Mesendoderm (in vitro differentiated cells): ENCODE measurements at regions not wholly inside any gene's neighbourhood (a gene's known extent, or its start where the extent isn't known, plus 50 kb on each side); places are given as distances from the start of the nearest gene placed in this dataset.
A peak's percentile ranks its signal among the peaks of the same experiment; 100 is the strongest.
"Not testable (repeated sequence)": the region's sequence is repeated elsewhere in the genome, so short reads cannot be mapped to it uniquely, and the experiment has no call there.

Experiments used
- DNase-seq: peaks from one replicate; pipeline ENCODE4 v3.0.0; 2013
- H2AK5ac ChIP-seq: 2 replicates; pipeline ENCODE4 v1.6.1; 2013; ENCODE audit warnings: low read length, inconsistent platforms
- H2BK120ac ChIP-seq: 2 replicates; pipeline ENCODE4 v1.6.1; 2013; ENCODE audit warnings: low read depth, mild to moderate bottlenecking, low read length, moderate library complexity, mixed read lengths
- H2BK15ac ChIP-seq: replicated peaks from 2 replicates; pipeline ENCODE4 v1.6.1; 2013; ENCODE audit warnings: low read depth, mild to moderate bottlenecking, moderate library complexity
- H2BK5ac ChIP-seq: 2 replicates; pipeline ENCODE4 v1.6.1; 2013; ENCODE audit warnings: low read length, inconsistent platforms
- H3K18ac ChIP-seq: 2 replicates; pipeline ENCODE4 v1.6.1; 2013; ENCODE audit warnings: mild to moderate bottlenecking, low read length, mixed read lengths
- H3K23ac ChIP-seq: one replicate; pipeline ENCODE4 v1.6.1; 2013; ENCODE audit warnings: low read length
- H3K27ac ChIP-seq: 2 replicates; pipeline ENCODE4 v1.5.1; 2013; ENCODE audit warnings: low read depth, mild to moderate bottlenecking, inconsistent platforms, low read length, moderate library complexity
- H3K27me3 ChIP-seq: 2 replicates; pipeline ENCODE4 v1.6.1; 2013; ENCODE audit warnings: low read length, control low read depth, mild to moderate bottlenecking, inconsistent platforms; ENCODE audit not compliant: insufficient read depth, poor library complexity
- H3K36me3 ChIP-seq: 2 replicates; pipeline ENCODE4 v1.6.1; 2013; ENCODE audit warnings: low read length, inconsistent platforms; ENCODE audit not compliant: control insufficient read depth, insufficient read depth
- H3K4ac ChIP-seq: one replicate; pipeline ENCODE4 v1.6.1; 2013; ENCODE audit warnings: low read depth, mild to moderate bottlenecking, low read length, moderate library complexity
- H3K4me1 ChIP-seq: 2 replicates; pipeline ENCODE4 v1.6.1; 2013; ENCODE audit warnings: low read depth, low read length, inconsistent platforms; ENCODE audit not compliant: control insufficient read depth
- H3K4me2 ChIP-seq: 2 replicates; pipeline ENCODE4 v1.6.1; 2013; ENCODE audit warnings: low read length
- H3K4me3 ChIP-seq: 2 replicates; pipeline ENCODE4 v1.5.1; 2013; ENCODE audit warnings: mild to moderate bottlenecking, low read length
- H3K56ac ChIP-seq: one replicate; pipeline ENCODE4 v1.6.1; 2013; ENCODE audit warnings: low read length
- H3K79me1 ChIP-seq: 2 replicates; pipeline ENCODE4 v1.6.1; 2013; ENCODE audit warnings: low read length, inconsistent platforms
- H3K79me2 ChIP-seq: 2 replicates; pipeline ENCODE4 v1.6.1; 2013; ENCODE audit warnings: mild to moderate bottlenecking, low read length; ENCODE audit not compliant: control insufficient read depth, insufficient read depth
- H3K9ac ChIP-seq: 2 replicates; pipeline ENCODE4 v1.6.1; 2013; ENCODE audit warnings: low read length, inconsistent platforms
- H4K5ac ChIP-seq: one replicate; pipeline ENCODE4 v1.6.1; 2013; ENCODE audit warnings: low read length
- H4K8ac ChIP-seq: one replicate; pipeline ENCODE4 v1.6.1; 2013; ENCODE audit warnings: low read depth, mild to moderate bottlenecking, control low read depth, low read length, moderate library complexity
- WGBS: extraction: QIAGEN DNeasy Blood & Tissue Kit; methylation state at CpG from one replicate; pipeline ENCODE4 v1.1.7; 2013; ENCODE audit warnings: low lambda C conversion rate, missing lambda C conversion rate; ENCODE audit not compliant: insufficient coverage; ENCODE audit errors: extremely low coverage; 5-methylcytosine and 5-hydroxymethylcytosine counted together

DNA sequence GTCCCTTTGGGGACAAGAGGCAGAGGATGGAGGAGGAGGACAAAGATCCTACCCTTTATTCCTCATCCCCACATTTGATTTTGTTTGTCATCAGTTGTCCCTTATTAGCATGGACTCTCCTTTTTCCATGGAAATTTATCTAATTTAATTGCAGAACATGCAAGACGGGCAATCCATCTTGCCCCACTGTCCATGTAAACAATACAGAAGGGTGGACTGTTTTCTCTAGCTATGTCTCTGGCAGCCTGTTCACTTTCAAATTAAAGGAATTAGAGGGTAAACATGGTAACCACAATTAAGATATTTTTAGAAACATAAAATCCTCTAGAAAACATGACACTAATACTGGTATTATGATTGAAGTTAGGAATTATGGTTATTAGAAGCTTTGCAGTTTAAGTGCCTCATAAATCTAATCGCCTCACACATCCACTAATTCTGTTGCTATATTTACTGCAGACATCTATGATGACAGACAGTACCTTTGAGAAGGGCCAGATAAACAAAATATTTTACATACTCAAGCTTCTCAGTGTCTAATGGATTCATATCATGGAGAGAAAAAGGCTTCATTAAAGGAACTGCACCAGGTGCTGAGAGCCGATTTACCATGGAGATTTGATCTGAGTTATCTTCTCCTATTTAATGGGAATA, 215.5 kb downstream of the LNPK start:
- Histone ChIP-seq H2AK5ac (no peak overlapping the region), H2BK120ac (no peak overlapping the region), H3K4me1 (no peaks in the 10 kb centered on the region), H3K23ac (no peak overlapping the region), H3K4me3 (no peak overlapping the region), H3K4me2 (no peak overlapping the region), H4K5ac (no peak overlapping the region), H3K79me2 (no peaks in the 10 kb centered on the region), H3K36me3 (no peaks in the 10 kb centered on the region), H3K9ac (no peak overlapping the region), H3K27me3 (no peaks in the 10 kb centered on the region), H3K4ac (no peak overlapping the region), H3K27ac (no peak overlapping the region), H3K79me1 (no peaks in the 10 kb centered on the region), H3K56ac (no peak overlapping the region), H2BK15ac (no peak overlapping the region), H2BK5ac (no peak overlapping the region), H3K18ac (no peak overlapping the region), H4K8ac (no peak overlapping the region)
- WGBS = no CpG with 5 or more reads among the region's 3 CpGs
- DNase-seq = no peak

DNA sequence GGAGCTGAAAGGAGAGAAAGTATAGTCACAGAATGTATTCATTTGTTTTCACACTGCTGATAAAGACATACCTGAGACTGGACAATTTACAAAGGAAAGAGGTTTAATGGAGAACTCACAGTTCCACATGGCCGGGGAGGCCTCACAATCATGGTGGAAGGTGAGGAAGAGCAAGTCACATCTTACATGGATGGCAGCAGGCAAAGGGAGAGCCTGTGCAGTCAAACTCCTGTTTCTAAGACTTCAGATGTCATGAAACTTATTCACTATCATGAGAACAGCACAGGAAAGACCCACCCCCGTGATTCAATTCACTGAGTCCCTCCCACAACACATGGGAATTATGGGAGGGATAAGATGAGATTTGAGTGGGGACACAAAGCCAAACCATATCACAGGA, 224.7 kb downstream of the LNPK start:
- not testable (repeated sequence) for H3K27me3 ChIP-seq, H3K9ac ChIP-seq, H3K56ac ChIP-seq, H2AK5ac ChIP-seq, H3K4me2 ChIP-seq, H2BK120ac ChIP-seq, H3K79me1 ChIP-seq, H3K79me2 ChIP-seq, H3K36me3 ChIP-seq, H4K8ac ChIP-seq, H3K23ac ChIP-seq, H2BK5ac ChIP-seq, H2BK15ac ChIP-seq, H3K18ac ChIP-seq, H3K4ac ChIP-seq, H4K5ac ChIP-seq, H3K4me1 ChIP-seq, DNase-seq, H3K4me3 ChIP-seq, H3K27ac ChIP-seq
- no CpG with 5 or more reads among the region's 2 CpGs for WGBS

DNA sequence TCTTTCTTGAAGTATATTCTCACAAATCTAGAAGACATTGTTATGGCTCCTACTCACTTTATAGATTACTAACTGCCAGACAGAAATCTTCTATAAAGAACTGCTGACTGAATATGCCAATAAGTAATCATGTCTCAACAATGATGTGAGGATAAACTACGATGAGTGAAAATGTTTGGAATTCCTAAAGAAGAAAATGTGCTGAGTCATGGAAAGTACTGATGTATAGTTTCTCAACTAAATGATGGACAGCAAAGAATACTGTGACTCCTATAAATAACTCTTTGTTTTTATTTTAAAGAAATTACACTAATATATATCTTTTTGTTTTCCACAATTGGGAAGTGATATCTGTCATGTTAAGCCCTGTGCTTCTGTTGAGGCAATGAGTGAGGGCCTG, 232.9 kb downstream of the LNPK start:
- no peak overlapping the region for H2BK120ac ChIP-seq

DNA sequence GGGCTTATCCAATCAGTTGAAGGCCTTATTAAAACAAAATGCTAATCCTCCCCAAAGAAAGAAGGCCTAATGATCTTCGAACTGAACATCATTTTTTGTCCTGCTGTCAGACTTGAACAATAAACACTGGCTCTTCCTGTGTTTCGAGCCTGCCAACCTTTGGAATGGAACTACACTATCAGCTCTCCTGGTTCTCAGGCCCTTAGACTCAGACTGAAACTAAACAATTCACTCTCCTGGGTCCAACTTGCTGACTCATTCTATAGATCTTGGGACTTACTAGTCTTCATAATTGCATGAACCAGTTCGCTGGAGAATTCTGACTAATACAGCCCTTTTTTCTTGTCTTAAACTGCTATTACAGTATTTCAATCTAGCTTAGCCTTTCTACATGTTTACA, 235.2 kb downstream of the LNPK start:
- no peak overlapping the region for H3K4me3 ChIP-seq
- no peaks in the 10 kb centered on the region for H3K4me1 ChIP-seq
- no peak overlapping the region for H3K4ac ChIP-seq
- no peak overlapping the region for H4K8ac ChIP-seq
- H2AK5ac ChIP-seq = no peak overlapping the region
- H3K56ac ChIP-seq = no peak overlapping the region
- no peaks in the 10 kb centered on the region for H3K27me3 ChIP-seq
- no peak overlapping the region for H2BK15ac ChIP-seq
- H3K4me2 ChIP-seq = no peak overlapping the region
- no peak overlapping the region for H4K5ac ChIP-seq
- no peak overlapping the region for H2BK120ac ChIP-seq
- no peak overlapping the region for H3K27ac ChIP-seq
- no peak overlapping the region for H3K18ac ChIP-seq
- H2BK5ac ChIP-seq = no peak overlapping the region
- H3K79me2 ChIP-seq = no peaks in the 10 kb centered on the region
- H3K9ac ChIP-seq = no peak overlapping the region
- DNase-seq = no peak
- H3K79me1 ChIP-seq = no peaks in the 10 kb centered on the region
- no peaks in the 10 kb centered on the region for H3K36me3 ChIP-seq
- H3K23ac ChIP-seq = no peak overlapping the region
- no CpG with 5 or more reads among the region's 3 CpGs for WGBS

More for the DNA sequence above, 232.9 kb downstream of the LNPK start:
- no peak overlapping the region for H2AK5ac ChIP-seq
- no peak overlapping the region for H4K8ac ChIP-seq
- H3K4me1 ChIP-seq = no peaks in the 10 kb centered on the region
- H3K4ac ChIP-seq = no peak overlapping the region
- H3K18ac ChIP-seq = no peak overlapping the region
- no peak overlapping the region for H3K4me3 ChIP-seq
- H3K23ac ChIP-seq = no peak overlapping the region
- no peak overlapping the region for H3K27ac ChIP-seq
- H4K5ac ChIP-seq = no peak overlapping the region
- no peaks in the 10 kb centered on the region for H3K79me2 ChIP-seq
- H2BK15ac ChIP-seq = no peak overlapping the region
- no peak overlapping the region for H3K4me2 ChIP-seq
- H3K9ac ChIP-seq = no peak overlapping the region
- no peaks in the 10 kb centered on the region for H3K79me1 ChIP-seq
- H3K27me3 ChIP-seq = no peaks in the 10 kb centered on the region
- WGBS = no CpG with 5 or more reads among the region's 1 CpG
- no peak overlapping the region for H3K56ac ChIP-seq
- DNase-seq = peak; percentile 29
- no peaks in the 10 kb centered on the region for H3K36me3 ChIP-seq
- no peak overlapping the region for H2BK5ac ChIP-seq

DNA sequence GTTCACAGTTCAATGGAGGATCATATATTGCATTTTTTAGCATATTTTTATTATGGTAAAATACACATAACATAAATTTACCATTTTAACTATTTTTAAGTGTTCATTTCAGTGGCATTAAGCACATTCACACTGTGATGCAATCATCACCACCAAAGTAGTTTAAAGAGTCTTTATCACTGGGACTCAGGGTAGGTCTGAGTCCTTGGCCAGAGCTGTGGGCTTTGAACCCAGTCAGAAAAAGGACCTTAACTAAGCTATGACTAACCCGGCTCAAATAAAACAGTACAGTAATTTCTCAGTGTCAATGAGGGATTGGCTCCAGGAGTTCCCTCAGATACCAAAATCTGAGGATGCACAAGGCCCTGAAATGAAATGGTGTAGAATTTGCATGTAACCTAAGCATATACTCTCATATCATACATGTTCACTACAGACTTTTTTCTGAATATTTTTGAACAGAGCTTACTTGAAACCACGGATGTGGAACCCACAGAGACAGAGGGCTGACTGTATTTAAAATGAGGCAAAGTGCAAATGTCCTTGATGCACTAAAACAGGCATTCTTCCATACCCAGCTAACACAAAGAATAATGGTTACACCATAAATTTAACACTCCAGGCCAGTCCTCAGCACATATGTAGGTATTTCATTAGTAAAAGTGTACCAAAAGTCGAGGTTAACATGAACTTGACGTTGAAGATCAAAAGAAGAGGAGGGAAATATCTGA, 246.2 kb downstream of the LNPK start:
- Histone ChIP-seq H3K56ac (no peak overlapping the region), H3K79me2 (no peaks in the 10 kb centered on the region), H3K4me1 (no peaks in the 10 kb centered on the region), H3K23ac (no peak overlapping the region), H4K5ac (no peak overlapping the region), H3K36me3 (no peaks in the 10 kb centered on the region), H3K18ac (no peak overlapping the region), H3K4me2 (no peak overlapping the region), H3K79me1 (no peaks in the 10 kb centered on the region), H3K27me3 (no peaks in the 10 kb centered on the region), H3K9ac (no peak overlapping the region), H3K4ac (no peak overlapping the region), H2BK5ac (no peak overlapping the region), H2BK15ac (no peak overlapping the region), H3K4me3 (no peak overlapping the region), H3K27ac (no peak overlapping the region), H2BK120ac (no peak overlapping the region), H4K8ac (no peak overlapping the region), H2AK5ac (no peak overlapping the region)
- WGBS = no CpG with 5 or more reads among the region's 4 CpGs
- DNase-seq = no peak

DNA sequence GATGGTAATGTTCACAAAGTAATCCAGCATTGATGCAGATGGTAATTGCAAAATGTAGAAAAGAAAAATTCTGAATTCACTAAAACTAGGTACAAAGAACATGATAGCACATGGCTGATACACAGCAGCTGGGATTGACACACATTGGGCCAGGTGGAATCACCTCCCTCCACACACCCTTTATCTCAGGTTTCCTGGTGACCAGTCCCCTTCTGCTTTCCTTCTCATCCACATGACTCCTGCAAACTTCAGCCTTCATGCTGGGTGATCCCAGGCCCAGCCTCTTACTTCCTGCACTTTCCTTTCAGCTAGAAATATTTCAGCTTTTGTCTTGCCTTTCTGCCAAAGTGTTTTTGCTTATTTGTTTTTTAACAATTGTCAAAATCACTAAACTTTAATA, 246.9 kb downstream of the LNPK start:
- Histone ChIP-seq H3K18ac (no peak overlapping the region), H3K79me2 (no peaks in the 10 kb centered on the region), H3K27me3 (no peaks in the 10 kb centered on the region), H2BK5ac (no peak overlapping the region), H3K79me1 (no peaks in the 10 kb centered on the region), H3K4me2 (no peak overlapping the region), H3K27ac (no peak overlapping the region), H3K4me3 (no peak overlapping the region), H4K8ac (no peak overlapping the region), H2BK15ac (no peak overlapping the region), H3K4me1 (no peaks in the 10 kb centered on the region), H3K36me3 (no peaks in the 10 kb centered on the region), H3K4ac (no peak overlapping the region), H3K23ac (no peak overlapping the region), H4K5ac (no peak overlapping the region), H2BK120ac (no peak overlapping the region), H2AK5ac (no peak overlapping the region), H3K9ac (no peak overlapping the region), H3K56ac (no peak overlapping the region)
- peak; percentile 23 for DNase-seq
